Breast epithelium (tissue), 4 donors: ENCODE measurements at regions not wholly inside any gene's neighbourhood (a gene's known extent, or its start where the extent isn't known, plus 50 kb on each side); places are given as distances from the start of the nearest gene placed in this dataset.

Source experiments
- DNase-seq, 2 donors: peaks; one replicate each; pipeline ENCODE4 v3.0.0-alpha.2; 2019; ENCODE audit warnings: low spot score in 2 of 2
- H3K27ac ChIP-seq, 2 donors: fragments of 200-600 bp; sonication (generic) in 1 of 2; one replicate each; pipeline ENCODE4 v1.5.1; 2016 to 2019; ENCODE audit warnings: mild to moderate bottlenecking in 1 of 2
- H3K27me3 ChIP-seq, 2 donors: fragments of 200-600 bp; sonication (generic) in 1 of 2; one replicate each; pipeline versions ENCODE4 v1.5.1 to v1.6.0; 2017 to 2019; ENCODE audit warnings: control low read depth in 1 of 2, mild to moderate bottlenecking in 1 of 2
- H3K36me3 ChIP-seq: fragments of 200-600 bp; one replicate; pipeline ENCODE4 v1.5.1; 2019
- H3K4me1 ChIP-seq, 2 donors: fragments of 200-600 bp; sonication (generic); one replicate each; pipeline ENCODE4 v1.5.1; 2016 to 2019; ENCODE audit warnings: control low read depth in 1 of 2
- H3K4me3 ChIP-seq, 3 donors: fragments of 200-600 bp; sonication (generic); 1 replicate in 2 of 3; 2 replicates in 1 of 3; pipeline ENCODE4 v1.5.1; 2016 to 2019; ENCODE audit warnings: mild to moderate bottlenecking in 3 of 3, moderate library complexity in 2 of 3
- H3K9me3 ChIP-seq, 2 donors: fragments of 200-600 bp; sonication (generic) in 1 of 2; one replicate each; pipeline ENCODE4 v1.5.1; 2016 to 2019; ENCODE audit warnings: control low read depth in 1 of 2
- POLR2A ChIP-seq: fragments of 450-650 bp; IDR thresholded peaks from one replicate; pipeline ENCODE4 v1.6.1; 2016; ENCODE audit warnings: antibody characterized with exemption, mild to moderate bottlenecking, moderate library complexity
- POLR2AphosphoS5 ChIP-seq, 3 donors: sonication (generic); formaldehyde crosslinking; IDR thresholded peaks; one replicate each; pipeline ENCODE4 v1.6.1; 2017; ENCODE audit warnings: antibody characterized with exemption in 3 of 3
- intact Hi-C: fragments of 100-400 bp; cut with DNase I; formaldehyde crosslinking; loops from one replicate; pipeline ENCODE4 v1.15.1; 2023; ENCODE audit warnings: low total_unique reads
- TF ChIP-seq, protein P1 (sequence below), 3 donors: fragments of 450-650 bp; IDR thresholded peaks; one replicate each; pipeline ENCODE4 v1.5.1; 2016 to 2017; ENCODE audit warnings: antibody characterized with exemption in 3 of 3, mild to moderate bottlenecking in 3 of 3, moderate library complexity in 3 of 3

DNA sequence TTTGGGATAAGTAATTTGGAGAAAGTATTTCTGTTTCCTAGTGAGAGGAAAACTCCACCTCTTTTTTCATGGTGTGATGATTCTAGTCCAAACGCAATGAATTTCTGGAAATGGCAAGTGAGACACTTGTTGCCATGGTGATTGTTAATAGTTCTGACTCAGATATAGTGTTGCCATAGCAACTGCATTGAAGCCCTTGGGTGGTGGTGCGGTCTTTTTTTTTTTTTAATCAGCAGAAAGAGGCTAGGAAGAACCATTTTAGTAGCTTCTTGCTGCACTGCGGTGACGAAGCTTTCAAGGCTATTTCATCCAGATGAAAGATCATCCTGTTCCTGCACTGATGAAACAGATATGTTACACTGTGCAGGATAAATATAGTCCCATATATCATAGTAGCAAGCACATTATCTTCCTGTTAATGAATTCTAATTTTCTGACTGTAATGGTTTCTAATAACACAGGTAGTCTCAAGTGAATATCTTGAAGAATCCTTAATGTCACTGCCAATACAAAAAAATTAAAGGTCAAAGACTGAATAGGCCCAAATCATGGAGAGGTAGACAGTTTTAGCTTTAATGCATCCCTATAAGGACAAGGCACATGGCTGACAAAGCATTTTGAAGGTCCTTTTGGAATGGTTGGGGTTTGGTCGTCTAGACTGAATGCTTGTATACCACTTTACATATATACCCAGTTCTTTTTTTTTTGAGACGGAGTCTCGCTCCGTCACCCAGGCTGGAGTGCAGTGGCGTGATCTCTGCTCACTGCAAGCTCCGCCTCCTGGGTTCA lies 125.1 kb upstream of the ZBTB20 start:
- H3K4me1 ChIP-seq, result no peaks in the 10 kb centered on the region
- no peak for DNase-seq
- intact Hi-C loops, result no loop called here
- H3K36me3 ChIP-seq, result no peaks in the 10 kb centered on the region
- H3K9me3 ChIP-seq, result no peaks in the 10 kb centered on the region
- no peaks in the 10 kb centered on the region for H3K27me3 ChIP-seq
- H3K4me3 ChIP-seq, result no peak overlapping the region
- H3K27ac ChIP-seq, result no peak overlapping the region
- no peak for TF ChIP-seq POLR2AphosphoS5 (IDR thresholded peaks at IDR 0.05)
- TF ChIP-seq, protein P1, sequence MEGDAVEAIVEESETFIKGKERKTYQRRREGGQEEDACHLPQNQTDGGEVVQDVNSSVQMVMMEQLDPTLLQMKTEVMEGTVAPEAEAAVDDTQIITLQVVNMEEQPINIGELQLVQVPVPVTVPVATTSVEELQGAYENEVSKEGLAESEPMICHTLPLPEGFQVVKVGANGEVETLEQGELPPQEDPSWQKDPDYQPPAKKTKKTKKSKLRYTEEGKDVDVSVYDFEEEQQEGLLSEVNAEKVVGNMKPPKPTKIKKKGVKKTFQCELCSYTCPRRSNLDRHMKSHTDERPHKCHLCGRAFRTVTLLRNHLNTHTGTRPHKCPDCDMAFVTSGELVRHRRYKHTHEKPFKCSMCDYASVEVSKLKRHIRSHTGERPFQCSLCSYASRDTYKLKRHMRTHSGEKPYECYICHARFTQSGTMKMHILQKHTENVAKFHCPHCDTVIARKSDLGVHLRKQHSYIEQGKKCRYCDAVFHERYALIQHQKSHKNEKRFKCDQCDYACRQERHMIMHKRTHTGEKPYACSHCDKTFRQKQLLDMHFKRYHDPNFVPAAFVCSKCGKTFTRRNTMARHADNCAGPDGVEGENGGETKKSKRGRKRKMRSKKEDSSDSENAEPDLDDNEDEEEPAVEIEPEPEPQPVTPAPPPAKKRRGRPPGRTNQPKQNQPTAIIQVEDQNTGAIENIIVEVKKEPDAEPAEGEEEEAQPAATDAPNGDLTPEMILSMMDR (IDR thresholded peaks at IDR 0.05), result no peak
- no peak for TF ChIP-seq POLR2A

DNA sequence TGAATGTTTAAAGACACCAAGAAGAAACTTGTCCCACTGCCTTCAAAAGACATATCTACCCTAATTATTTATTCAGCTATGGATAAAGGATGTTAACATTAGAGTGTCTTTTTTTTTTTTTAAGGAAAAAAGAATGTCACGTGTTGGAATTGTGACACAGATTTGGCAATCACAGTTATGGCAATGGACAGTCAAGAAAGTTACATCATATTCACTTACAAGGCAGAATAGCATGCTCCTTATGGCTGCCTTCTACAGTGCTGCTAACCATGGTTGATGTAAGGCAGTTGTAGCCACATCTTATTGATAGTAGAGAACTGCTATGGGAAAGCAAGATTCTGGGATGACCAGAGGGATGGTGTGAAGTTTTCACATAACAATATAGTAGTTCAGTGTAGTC lies 128.8 kb upstream of the ZBTB20 start:
- H3K27ac ChIP-seq, result no peak overlapping the region
- intact Hi-C loops, result no loop called here
- H3K9me3 ChIP-seq, result no peaks in the 10 kb centered on the region
- H3K27me3 ChIP-seq, result no peaks in the 10 kb centered on the region
- DNase-seq, result no peak
- H3K36me3 ChIP-seq, result no peaks in the 10 kb centered on the region
- H3K4me1 ChIP-seq, result no peaks in the 10 kb centered on the region
- H3K4me3 ChIP-seq, result no peak overlapping the region
- TF ChIP-seq, protein P1 (IDR thresholded peaks at IDR 0.05), result no peak
- TF ChIP-seq POLR2AphosphoS5 (IDR thresholded peaks at IDR 0.05) (no peak), POLR2A (no peak)

DNA sequence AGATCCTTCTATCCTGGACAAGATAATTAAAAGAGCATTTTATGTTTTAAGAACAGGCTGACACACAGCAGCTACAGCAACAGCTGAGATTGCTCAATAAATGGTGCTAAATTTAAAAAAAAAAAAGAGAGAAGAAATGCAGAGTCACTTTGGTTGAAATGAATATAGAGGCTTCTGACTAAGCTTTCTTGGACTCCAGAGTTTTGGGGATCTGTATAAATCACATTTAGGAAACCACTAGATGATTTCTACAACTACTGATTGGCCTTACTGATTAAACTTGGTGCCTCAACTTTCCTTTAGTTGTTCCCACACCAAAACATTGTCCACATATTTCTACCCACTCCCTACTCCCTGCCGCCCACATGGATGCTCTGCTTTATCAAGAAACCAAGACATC lies 132.9 kb upstream of the ZBTB20 start:
- no peaks in the 10 kb centered on the region for H3K36me3 ChIP-seq
- intact Hi-C loops, result no loop called here
- no peak for DNase-seq
- TF ChIP-seq, protein P1 (IDR thresholded peaks at IDR 0.05), result no peak
- TF ChIP-seq POLR2AphosphoS5 (IDR thresholded peaks at IDR 0.05) (no peak), POLR2A (no peak)
- no peaks in the 10 kb centered on the region for H3K27me3 ChIP-seq
- no peaks in the 10 kb centered on the region for H3K4me1 ChIP-seq
- H3K27ac ChIP-seq, result no peak overlapping the region
- H3K9me3 ChIP-seq, result no peaks in the 10 kb centered on the region
- no peak overlapping the region for H3K4me3 ChIP-seq

DNA sequence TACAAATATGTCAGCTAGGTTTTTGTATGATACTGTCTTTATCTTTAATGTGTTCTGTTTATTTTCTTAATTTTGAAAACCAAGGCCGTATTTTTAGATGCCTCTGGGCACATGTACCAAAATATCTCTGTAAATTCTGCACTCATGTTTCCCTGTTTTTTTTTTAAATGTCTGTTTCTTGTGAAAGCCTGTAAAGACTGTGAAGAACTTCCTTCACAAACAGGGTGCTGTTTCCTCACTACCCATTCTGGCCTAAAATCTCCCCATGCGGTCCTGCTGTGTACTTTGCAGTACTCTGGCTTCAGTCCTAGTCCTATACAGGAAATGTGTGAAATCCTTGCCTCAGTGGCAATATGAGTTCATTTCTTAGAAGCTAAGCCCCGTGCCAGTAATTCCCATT lies 133.4 kb upstream of the ZBTB20 start:
- no peaks in the 10 kb centered on the region for H3K36me3 ChIP-seq
- intact Hi-C loops, result no loop called here
- TF ChIP-seq POLR2AphosphoS5 (IDR thresholded peaks at IDR 0.05), result no peak
- TF ChIP-seq, protein P1 (IDR thresholded peaks at IDR 0.05), result no peak
- H3K27me3 ChIP-seq, result no peaks in the 10 kb centered on the region
- H3K4me3 ChIP-seq, result no peak overlapping the region
- H3K9me3 ChIP-seq, result no peaks in the 10 kb centered on the region
- H3K4me1 ChIP-seq, result no peaks in the 10 kb centered on the region
- no peak overlapping the region for H3K27ac ChIP-seq
- no peak for DNase-seq

DNA sequence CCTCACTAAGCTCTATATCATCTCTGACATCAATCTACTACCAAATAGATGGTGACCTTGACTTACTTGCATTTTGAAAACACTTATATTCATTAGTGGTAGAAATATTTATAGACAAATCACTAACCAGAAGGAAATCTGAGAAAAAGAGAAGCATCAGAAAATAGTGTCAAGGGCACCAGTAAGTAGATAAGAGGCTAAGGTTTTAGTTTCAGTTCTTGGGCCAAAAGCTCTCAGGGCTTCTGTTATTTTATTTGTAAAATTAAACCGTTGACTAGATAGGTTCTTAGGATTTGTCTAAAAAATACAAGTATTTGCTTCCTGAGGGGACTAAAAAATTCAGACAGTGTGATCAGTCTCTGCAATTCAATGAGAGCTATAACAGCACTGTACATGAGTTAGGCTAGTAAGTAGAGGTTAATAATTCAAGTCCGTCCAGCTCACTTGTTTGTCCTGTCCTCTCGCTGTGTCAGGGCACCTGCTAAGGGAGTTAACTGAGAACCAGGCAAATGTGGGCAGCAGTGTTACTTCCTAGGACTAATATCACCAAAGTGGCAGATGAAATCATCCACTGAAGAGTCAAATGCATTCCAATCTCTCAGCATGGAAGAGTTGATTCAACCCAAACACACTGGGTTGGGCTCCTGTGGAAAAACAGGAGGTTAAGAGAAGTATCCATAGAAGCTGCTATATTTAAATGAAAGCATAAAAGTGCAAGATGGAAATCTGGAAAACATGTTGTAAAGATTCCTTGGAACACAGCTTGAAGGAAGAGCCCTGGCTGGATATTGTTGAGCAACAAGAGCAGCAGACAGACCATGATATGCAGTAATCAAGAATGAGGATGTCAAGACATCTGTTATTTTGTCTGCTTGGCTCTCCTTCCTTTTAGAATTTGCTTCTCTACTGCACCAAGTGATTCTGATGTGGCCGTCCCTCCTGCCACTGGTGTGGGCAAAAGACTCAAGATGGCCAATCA lies 134.9 kb upstream of the ZBTB20 start:
- H3K36me3 ChIP-seq, result no peaks in the 10 kb centered on the region
- H3K9me3 ChIP-seq, result no peaks in the 10 kb centered on the region
- H3K4me1 ChIP-seq, result no peaks in the 10 kb centered on the region
- intact Hi-C loops, result no loop called here
- H3K4me3 ChIP-seq, result no peak overlapping the region
- no peak overlapping the region for H3K27ac ChIP-seq
- TF ChIP-seq POLR2AphosphoS5 (IDR thresholded peaks at IDR 0.05) (no peak), POLR2A (no peak)
- TF ChIP-seq, protein P1 (IDR thresholded peaks at IDR 0.05), result no peak
- no peaks in the 10 kb centered on the region for H3K27me3 ChIP-seq
- no peak for DNase-seq
